LNCaP clone FGC (cell line): ENCODE measurements at regions not wholly inside any gene's neighbourhood (a gene's known extent, or its start where the extent isn't known, plus 50 kb on each side); places are given as distances from the start of the nearest gene placed in this dataset.

Experiments used
- DNase-seq: peaks from one replicate; pipeline ENCODE4 v3.0.0-alpha.2; 2011; ENCODE audit warnings: low read depth
- H3K4me3 ChIP-seq: 2 replicates; pipeline ENCODE4 v1.5.1; 2011; ENCODE audit warnings: mild to moderate bottlenecking, low read depth, low read length, control low read depth
- TF ChIP-seq, protein P1 (sequence below): IDR thresholded peaks from 2 replicates; pipeline ENCODE4 v1.5.1; 2012; ENCODE audit warnings: mild to moderate bottlenecking; ENCODE audit not compliant: control insufficient read depth, insufficient read depth; ENCODE audit errors: extremely low read depth

DNA sequence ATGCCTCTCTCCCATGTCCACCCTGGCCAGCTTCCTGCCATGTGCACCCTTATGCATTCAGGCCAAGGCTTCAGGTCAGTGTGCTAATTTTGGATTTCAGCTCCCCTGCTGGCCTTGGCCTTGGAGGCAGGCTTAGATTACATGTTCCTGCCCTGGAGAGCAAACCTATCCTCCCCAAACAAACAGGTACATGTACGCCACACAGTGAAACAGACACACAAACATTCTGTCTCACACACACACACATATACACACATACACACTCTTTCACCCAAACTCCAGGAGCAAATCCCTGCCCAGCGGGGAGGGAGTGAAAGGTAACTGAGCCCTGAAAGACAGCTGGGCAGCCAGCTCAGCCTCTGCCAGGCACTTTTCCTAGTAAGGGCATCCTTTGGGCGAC lies 62.7 kb upstream of the ARHGAP36 start:
- H3K4me3 ChIP-seq: no peak overlapping the region
- TF ChIP-seq, protein P1, sequence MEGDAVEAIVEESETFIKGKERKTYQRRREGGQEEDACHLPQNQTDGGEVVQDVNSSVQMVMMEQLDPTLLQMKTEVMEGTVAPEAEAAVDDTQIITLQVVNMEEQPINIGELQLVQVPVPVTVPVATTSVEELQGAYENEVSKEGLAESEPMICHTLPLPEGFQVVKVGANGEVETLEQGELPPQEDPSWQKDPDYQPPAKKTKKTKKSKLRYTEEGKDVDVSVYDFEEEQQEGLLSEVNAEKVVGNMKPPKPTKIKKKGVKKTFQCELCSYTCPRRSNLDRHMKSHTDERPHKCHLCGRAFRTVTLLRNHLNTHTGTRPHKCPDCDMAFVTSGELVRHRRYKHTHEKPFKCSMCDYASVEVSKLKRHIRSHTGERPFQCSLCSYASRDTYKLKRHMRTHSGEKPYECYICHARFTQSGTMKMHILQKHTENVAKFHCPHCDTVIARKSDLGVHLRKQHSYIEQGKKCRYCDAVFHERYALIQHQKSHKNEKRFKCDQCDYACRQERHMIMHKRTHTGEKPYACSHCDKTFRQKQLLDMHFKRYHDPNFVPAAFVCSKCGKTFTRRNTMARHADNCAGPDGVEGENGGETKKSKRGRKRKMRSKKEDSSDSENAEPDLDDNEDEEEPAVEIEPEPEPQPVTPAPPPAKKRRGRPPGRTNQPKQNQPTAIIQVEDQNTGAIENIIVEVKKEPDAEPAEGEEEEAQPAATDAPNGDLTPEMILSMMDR: no peak
- no peak for DNase-seq

DNA sequence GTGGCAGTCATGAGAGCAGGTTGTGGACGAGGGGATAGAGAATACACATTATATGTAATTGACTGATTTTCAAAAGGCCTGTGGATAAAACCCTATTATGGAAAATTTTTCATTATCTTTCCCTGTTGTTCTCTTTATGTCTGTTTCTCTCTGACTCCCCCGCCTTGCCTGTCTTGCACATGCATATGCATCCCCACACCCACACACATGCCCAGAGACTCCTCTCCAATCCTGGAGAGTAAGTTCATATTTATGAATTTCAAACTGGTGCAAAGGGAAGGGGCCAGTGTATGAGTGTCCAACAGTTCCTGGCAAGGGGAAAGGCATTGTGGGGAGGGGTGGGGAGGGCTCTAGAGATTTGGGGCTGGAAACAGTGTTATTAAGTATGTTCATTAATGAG lies 60.8 kb upstream of the ARHGAP36 start:
- no peak for DNase-seq
- H3K4me3 ChIP-seq: no peak overlapping the region
- TF ChIP-seq, protein P1: no peak

DNA sequence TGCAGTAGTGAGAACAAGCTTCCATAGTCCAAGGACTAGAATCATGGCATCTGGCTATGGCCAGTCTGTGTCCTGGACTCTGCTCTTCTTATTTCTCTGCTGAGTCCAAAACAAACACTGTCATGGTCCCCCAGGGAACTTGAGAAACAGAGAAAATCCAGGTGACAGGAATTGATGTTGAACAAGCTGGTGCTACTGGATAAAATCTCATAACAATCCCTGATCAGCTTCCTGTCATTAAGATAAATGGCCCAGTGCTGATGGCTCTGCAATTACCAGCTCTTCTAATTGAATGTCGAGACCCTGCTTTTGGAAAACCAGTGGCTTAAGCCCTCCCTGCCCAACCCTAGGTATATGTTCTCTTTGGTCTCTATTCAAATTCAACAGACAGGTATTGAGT lies 58.8 kb upstream of the ARHGAP36 start:
- TF ChIP-seq, protein P1: no peak
- no peak for DNase-seq
- H3K4me3 ChIP-seq: no peak overlapping the region
